GM12872 (cell line): ENCODE measurements at regions not wholly inside any gene's neighbourhood (a gene's known extent, or its start where the extent isn't known, plus 50 kb on each side); places are given as distances from the start of the nearest gene placed in this dataset.

Experiments
- TF ChIP-seq, protein P1 (sequence below): IDR thresholded peaks from 3 replicates; pipeline ENCODE4 v1.5.1; 2011; ENCODE audit warnings: low read depth, mild to moderate bottlenecking, low read length, moderate library complexity; ENCODE audit not compliant: insufficient read depth

GRCh38 chr15:69898243-69898642 lies 199.5 kb downstream of the TLE3 start:
- TF ChIP-seq, protein P1, sequence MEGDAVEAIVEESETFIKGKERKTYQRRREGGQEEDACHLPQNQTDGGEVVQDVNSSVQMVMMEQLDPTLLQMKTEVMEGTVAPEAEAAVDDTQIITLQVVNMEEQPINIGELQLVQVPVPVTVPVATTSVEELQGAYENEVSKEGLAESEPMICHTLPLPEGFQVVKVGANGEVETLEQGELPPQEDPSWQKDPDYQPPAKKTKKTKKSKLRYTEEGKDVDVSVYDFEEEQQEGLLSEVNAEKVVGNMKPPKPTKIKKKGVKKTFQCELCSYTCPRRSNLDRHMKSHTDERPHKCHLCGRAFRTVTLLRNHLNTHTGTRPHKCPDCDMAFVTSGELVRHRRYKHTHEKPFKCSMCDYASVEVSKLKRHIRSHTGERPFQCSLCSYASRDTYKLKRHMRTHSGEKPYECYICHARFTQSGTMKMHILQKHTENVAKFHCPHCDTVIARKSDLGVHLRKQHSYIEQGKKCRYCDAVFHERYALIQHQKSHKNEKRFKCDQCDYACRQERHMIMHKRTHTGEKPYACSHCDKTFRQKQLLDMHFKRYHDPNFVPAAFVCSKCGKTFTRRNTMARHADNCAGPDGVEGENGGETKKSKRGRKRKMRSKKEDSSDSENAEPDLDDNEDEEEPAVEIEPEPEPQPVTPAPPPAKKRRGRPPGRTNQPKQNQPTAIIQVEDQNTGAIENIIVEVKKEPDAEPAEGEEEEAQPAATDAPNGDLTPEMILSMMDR: no peak

GRCh38 chr15:69902414-69903062 lies 195.2 kb downstream of the TLE3 start:
- TF ChIP-seq, protein P1: no peak

GRCh38 chr15:69903470-69904469 lies 193.9 kb downstream of the TLE3 start:
- TF ChIP-seq, protein P1: no peak

GRCh38 chr15:69906256-69907185 lies 191.2 kb downstream of the TLE3 start:
- TF ChIP-seq, protein P1: no peak

- TF ChIP-seq, protein P1: no peak
Measured at GRCh38 chr15:69908060-69908459, 189.7 kb downstream of the TLE3 start.

DNA sequence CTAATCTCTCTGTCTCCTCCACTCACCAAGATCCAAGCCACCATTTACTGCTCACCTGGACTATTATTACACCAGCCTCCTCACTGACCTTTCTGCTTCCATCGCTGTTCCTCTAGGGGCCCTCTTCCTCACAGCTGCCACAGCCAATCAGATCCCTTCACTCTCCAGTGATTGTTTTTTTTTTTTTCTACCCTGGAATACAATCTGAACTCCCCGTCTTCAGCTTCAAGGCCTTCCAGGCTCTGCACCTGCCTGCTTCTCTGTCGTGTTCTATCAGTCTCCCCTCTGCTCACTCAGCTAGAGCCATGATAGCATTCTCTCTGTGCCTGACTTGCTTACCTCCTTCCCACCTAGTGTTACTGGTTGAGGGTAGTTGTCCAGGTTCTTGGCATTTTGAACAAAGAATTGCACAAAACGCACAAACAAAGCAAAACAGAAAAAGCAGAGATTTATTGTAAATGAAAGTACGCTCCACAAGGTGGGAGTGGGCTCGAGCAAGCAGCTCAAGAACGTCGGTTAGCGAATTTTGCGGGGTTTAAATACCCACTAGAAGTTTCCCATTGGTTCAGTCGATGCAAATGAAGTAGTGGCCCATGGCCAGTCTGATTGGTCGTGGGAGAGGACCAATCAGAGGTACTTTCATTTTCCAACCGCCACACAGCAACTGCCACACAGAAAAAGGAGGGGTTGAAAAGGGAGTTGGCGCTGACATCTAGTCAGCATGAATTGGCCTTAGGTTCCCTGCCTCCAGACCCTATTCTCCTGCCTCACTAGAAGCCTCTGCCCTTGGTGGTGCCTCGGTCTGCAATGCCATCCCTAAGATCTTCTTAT lies 188.9 kb downstream of the TLE3 start:
- TF ChIP-seq, protein P1: no peak
